Neural cell (in vitro differentiated cells): ENCODE measurements at regions not wholly inside any gene's neighbourhood (a gene's known extent, or its start where the extent isn't known, plus 50 kb on each side); places are given as distances from the start of the nearest gene placed in this dataset.

ENCODE experiments used
- EP300 ChIP-seq: fragments of 450-650 bp; conservative IDR thresholded peaks from 2 replicates; pipeline ENCODE4 v1.6.1; 2014; ENCODE audit warnings: antibody characterized with exemption, mild to moderate bottlenecking, moderate library complexity; ENCODE audit not compliant: poor library complexity, severe bottlenecking
- EZH2 ChIP-seq: fragments of 200-600, 300-800 bp; shearing (Covaris generic), sonication (generic); IDR thresholded peaks from 2 replicates; pipeline ENCODE4 v1.6.1; 2014; ENCODE audit warnings: antibody characterized with exemption, low read length, borderline replicate concordance, mild to moderate bottlenecking; ENCODE audit not compliant: insufficient read depth, poor library complexity, severe bottlenecking
- POLR2AphosphoS5 ChIP-seq: IDR thresholded peaks from 2 replicates; pipeline ENCODE4 v1.6.1; 2012
- RAD21 ChIP-seq: fragments of 450-650 bp; conservative IDR thresholded peaks from 2 replicates; pipeline ENCODE4 v1.6.1; 2014; ENCODE audit warnings: antibody characterized with exemption, mild to moderate bottlenecking, moderate library complexity
- SMC3 ChIP-seq: fragments of 450-650 bp; conservative IDR thresholded peaks from 2 replicates; pipeline ENCODE4 v1.6.1; 2014; ENCODE audit warnings: antibody characterized with exemption, mild to moderate bottlenecking, moderate library complexity; ENCODE audit not compliant: poor library complexity
- TAF1 ChIP-seq: IDR thresholded peaks from 2 replicates; pipeline ENCODE4 v1.6.1; 2012; ENCODE audit warnings: low read depth
- TF ChIP-seq, protein P1 (sequence below): fragments of 450-650 bp; IDR thresholded peaks from 2 replicates; pipeline ENCODE4 v1.5.1; 2014; ENCODE audit warnings: antibody characterized with exemption, mild to moderate bottlenecking, moderate library complexity; ENCODE audit not compliant: poor library complexity, severe bottlenecking
- TF ChIP-seq, protein P2 (sequence below): IDR thresholded peaks from 2 replicates; pipeline ENCODE4 v1.6.1; 2012; ENCODE audit warnings: borderline replicate concordance

DNA sequence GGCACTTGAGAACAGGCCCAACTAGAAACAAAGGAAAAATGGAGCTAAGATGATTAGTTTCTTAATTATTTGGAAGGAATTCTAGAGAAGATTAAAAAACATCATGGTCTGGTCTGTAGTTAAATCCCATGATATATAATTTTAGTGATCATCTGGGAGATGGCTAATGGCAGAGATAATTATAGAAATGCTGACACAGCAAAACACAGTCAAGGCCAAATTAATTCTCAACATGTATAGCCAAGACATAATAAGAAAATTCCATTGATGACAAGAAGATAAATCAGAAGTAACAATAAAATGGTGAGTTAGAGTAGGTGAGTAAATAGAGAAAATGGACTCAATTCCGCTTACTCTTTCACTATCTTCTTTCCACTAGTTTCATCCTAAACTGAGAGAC, 59.2 kb upstream of the ITGA4 start:
- TF ChIP-seq, protein P1, sequence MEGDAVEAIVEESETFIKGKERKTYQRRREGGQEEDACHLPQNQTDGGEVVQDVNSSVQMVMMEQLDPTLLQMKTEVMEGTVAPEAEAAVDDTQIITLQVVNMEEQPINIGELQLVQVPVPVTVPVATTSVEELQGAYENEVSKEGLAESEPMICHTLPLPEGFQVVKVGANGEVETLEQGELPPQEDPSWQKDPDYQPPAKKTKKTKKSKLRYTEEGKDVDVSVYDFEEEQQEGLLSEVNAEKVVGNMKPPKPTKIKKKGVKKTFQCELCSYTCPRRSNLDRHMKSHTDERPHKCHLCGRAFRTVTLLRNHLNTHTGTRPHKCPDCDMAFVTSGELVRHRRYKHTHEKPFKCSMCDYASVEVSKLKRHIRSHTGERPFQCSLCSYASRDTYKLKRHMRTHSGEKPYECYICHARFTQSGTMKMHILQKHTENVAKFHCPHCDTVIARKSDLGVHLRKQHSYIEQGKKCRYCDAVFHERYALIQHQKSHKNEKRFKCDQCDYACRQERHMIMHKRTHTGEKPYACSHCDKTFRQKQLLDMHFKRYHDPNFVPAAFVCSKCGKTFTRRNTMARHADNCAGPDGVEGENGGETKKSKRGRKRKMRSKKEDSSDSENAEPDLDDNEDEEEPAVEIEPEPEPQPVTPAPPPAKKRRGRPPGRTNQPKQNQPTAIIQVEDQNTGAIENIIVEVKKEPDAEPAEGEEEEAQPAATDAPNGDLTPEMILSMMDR: no peak
- no peak for TF ChIP-seq EP300
- no peak for TF ChIP-seq EZH2
- no peak for TF ChIP-seq RAD21
- TF ChIP-seq POLR2AphosphoS5: no peak
- TF ChIP-seq TAF1: no peak
- TF ChIP-seq, protein P2, sequence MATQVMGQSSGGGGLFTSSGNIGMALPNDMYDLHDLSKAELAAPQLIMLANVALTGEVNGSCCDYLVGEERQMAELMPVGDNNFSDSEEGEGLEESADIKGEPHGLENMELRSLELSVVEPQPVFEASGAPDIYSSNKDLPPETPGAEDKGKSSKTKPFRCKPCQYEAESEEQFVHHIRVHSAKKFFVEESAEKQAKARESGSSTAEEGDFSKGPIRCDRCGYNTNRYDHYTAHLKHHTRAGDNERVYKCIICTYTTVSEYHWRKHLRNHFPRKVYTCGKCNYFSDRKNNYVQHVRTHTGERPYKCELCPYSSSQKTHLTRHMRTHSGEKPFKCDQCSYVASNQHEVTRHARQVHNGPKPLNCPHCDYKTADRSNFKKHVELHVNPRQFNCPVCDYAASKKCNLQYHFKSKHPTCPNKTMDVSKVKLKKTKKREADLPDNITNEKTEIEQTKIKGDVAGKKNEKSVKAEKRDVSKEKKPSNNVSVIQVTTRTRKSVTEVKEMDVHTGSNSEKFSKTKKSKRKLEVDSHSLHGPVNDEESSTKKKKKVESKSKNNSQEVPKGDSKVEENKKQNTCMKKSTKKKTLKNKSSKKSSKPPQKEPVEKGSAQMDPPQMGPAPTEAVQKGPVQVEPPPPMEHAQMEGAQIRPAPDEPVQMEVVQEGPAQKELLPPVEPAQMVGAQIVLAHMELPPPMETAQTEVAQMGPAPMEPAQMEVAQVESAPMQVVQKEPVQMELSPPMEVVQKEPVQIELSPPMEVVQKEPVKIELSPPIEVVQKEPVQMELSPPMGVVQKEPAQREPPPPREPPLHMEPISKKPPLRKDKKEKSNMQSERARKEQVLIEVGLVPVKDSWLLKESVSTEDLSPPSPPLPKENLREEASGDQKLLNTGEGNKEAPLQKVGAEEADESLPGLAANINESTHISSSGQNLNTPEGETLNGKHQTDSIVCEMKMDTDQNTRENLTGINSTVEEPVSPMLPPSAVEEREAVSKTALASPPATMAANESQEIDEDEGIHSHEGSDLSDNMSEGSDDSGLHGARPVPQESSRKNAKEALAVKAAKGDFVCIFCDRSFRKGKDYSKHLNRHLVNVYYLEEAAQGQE: no peak
- no peak for TF ChIP-seq SMC3
